ENCODE measurements at regions not wholly inside any gene's neighbourhood (a gene's known extent, or its start where the extent isn't known, plus 50 kb on each side); places are given as distances from the start of the nearest gene placed in this dataset.

DNA sequence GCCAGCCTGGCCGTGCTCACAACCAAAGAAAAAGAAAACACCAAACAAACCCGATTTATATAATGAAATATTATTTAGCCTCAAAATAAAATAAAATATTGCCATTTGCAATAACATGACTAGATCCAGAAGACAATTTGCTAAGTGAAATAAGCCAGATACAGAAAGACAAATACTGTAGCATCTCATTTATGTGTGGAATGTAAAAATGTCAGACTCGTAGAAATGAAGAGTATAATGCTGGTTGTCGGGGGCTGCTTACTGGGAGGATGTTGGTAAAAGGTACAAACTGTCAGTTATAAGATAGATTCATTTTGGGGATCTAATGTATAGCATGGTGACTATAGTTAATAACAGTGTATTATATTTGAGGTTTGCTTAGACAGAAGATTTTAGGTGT is 269.7 kb downstream of the THBS2 start:
- H3K4ac ChIP-seq (ENCODE audit: low read depth in 1 of 2, low read length in 2 of 2) = no peak overlapping the region
- no peak overlapping the region for H4K91ac ChIP-seq (ENCODE audit: low read length)
- H3K9me3 ChIP-seq (ENCODE audit: control insufficient read depth, low read length) = peaks cover 12% of the 10 kb centered on the region
- H2BK15ac ChIP-seq (ENCODE audit: low read depth, poor library complexity, severe bottlenecking) = no peak overlapping the region
- H3K4me1 ChIP-seq (ENCODE audit: control insufficient read depth, insufficient read depth, low read depth, low read length) = no peaks in the 10 kb centered on the region
- no peak overlapping the region for H3K4me3 ChIP-seq (ENCODE audit: insufficient read depth in 1 of 2, low read depth in 1 of 2, low read length in 2 of 2)
- H2BK12ac ChIP-seq (ENCODE audit: low read length in 2 of 2) = no peak overlapping the region
- H3K23ac ChIP-seq (ENCODE audit: low read length in 2 of 2) = no peak overlapping the region
- no peak overlapping the region for H2BK120ac ChIP-seq (ENCODE audit: low read depth, low read length)
- no peak overlapping the region for H3K4me2 ChIP-seq (ENCODE audit: low read length, poor library complexity, severe bottlenecking)
- H3K36me3 ChIP-seq (ENCODE audit: control insufficient read depth in 1 of 2, insufficient read depth in 2 of 2, low read depth in 1 of 2, low read length in 2 of 2) = no peaks in the 10 kb centered on the region
- 75% methylated on average over 2 of the region's 4 CpGs for WGBS
- no peaks in the 10 kb centered on the region for H3K79me1 ChIP-seq (replicated peaks; ENCODE audit: low read length, poor library complexity, severe bottlenecking)
- no peak overlapping the region for H3K14ac ChIP-seq (ENCODE audit: low read length in 2 of 2)
- H3K27me3 ChIP-seq (ENCODE audit: control insufficient read depth in 1 of 2, insufficient read depth in 1 of 2, low read length in 2 of 2) = no peaks in the 10 kb centered on the region
- DNase-seq = no peak
- no peak overlapping the region for H2BK5ac ChIP-seq (ENCODE audit: low read depth, low read length, poor library complexity, severe bottlenecking)
- no peak overlapping the region for H4K8ac ChIP-seq (ENCODE audit: low read length)
- no peak overlapping the region for H3K18ac ChIP-seq (ENCODE audit: low read depth in 1 of 2, low read length in 2 of 2)
- H3K27ac ChIP-seq (ENCODE audit: low read length, poor library complexity, severe bottlenecking) = no peak overlapping the region
- no peak overlapping the region for H2AK5ac ChIP-seq (ENCODE audit: low read length, severe bottlenecking)
- H3K9ac ChIP-seq (ENCODE audit: low read length) = no peak overlapping the region
- H2AFZ ChIP-seq (ENCODE audit: low read depth, low read length) = no peak overlapping the region

DNA sequence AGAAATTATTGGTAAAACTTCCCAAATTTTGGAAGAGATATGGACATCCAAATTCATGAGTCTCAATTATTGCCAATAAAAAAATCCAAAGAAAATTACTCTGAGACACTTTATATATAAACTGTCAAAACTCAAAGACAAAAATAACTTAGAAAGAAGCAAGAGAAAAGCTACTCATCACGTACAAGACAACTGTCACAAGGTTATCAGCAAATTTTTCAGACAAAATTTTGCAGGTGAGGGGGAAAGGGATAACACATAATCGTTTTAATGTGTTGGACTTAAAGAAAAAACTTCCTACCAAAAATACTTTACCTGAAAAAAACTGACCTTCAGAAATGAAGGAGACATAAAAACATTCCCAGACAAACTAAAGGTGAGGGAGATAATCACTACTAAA is 272.5 kb downstream of the THBS2 start:
- no peak overlapping the region for H2BK5ac ChIP-seq (ENCODE audit: low read depth, low read length, poor library complexity, severe bottlenecking)
- H3K4me3 ChIP-seq (ENCODE audit: insufficient read depth in 1 of 2, low read depth in 1 of 2, low read length in 2 of 2) = no peak overlapping the region
- no peak overlapping the region for H3K23ac ChIP-seq (ENCODE audit: low read length in 2 of 2)
- H3K9ac ChIP-seq (ENCODE audit: low read length) = no peak overlapping the region
- H3K79me1 ChIP-seq (replicated peaks; ENCODE audit: low read length, poor library complexity, severe bottlenecking) = no peaks in the 10 kb centered on the region
- H3K36me3 ChIP-seq (ENCODE audit: control insufficient read depth in 1 of 2, insufficient read depth in 2 of 2, low read depth in 1 of 2, low read length in 2 of 2) = no peaks in the 10 kb centered on the region
- no CpG with 5 or more reads among the region's 2 CpGs for WGBS
- no peak overlapping the region for H2AK5ac ChIP-seq (ENCODE audit: low read length, severe bottlenecking)
- H2AFZ ChIP-seq (ENCODE audit: low read depth, low read length) = no peak overlapping the region
- H2BK15ac ChIP-seq (ENCODE audit: low read depth, poor library complexity, severe bottlenecking) = no peak overlapping the region
- H3K4me1 ChIP-seq (ENCODE audit: control insufficient read depth, insufficient read depth, low read depth, low read length) = no peaks in the 10 kb centered on the region
- H3K4ac ChIP-seq (ENCODE audit: low read depth in 1 of 2, low read length in 2 of 2) = no peak overlapping the region
- no peak for DNase-seq
- H2BK120ac ChIP-seq (ENCODE audit: low read depth, low read length) = no peak overlapping the region
- no peak overlapping the region for H3K18ac ChIP-seq (ENCODE audit: low read depth in 1 of 2, low read length in 2 of 2)
- no peak overlapping the region for H4K8ac ChIP-seq (ENCODE audit: low read length)
- H2BK12ac ChIP-seq (ENCODE audit: low read length in 2 of 2) = no peak overlapping the region
- peaks cover 12% of the 10 kb centered on the region for H3K9me3 ChIP-seq (ENCODE audit: control insufficient read depth, low read length)
- H3K14ac ChIP-seq (ENCODE audit: low read length in 2 of 2) = no peak overlapping the region
- no peak overlapping the region for H3K27ac ChIP-seq (ENCODE audit: low read length, poor library complexity, severe bottlenecking)
- no peak overlapping the region for H3K4me2 ChIP-seq (ENCODE audit: low read length, poor library complexity, severe bottlenecking)
- no peaks in the 10 kb centered on the region for H3K27me3 ChIP-seq (ENCODE audit: control insufficient read depth in 1 of 2, insufficient read depth in 1 of 2, low read length in 2 of 2)
- H4K91ac ChIP-seq (ENCODE audit: low read length) = no peak overlapping the region

- no peak for DNase-seq
- Histone ChIP-seq H2BK12ac (ENCODE audit: low read length in 2 of 2) (no peak overlapping the region), H3K27ac (ENCODE audit: low read length, poor library complexity, severe bottlenecking) (no peak overlapping the region), H2BK15ac (ENCODE audit: low read depth, poor library complexity, severe bottlenecking) (no peak overlapping the region), H3K36me3 (ENCODE audit: control insufficient read depth in 1 of 2, insufficient read depth in 2 of 2, low read depth in 1 of 2, low read length in 2 of 2) (no peaks in the 10 kb centered on the region), H3K4me1 (ENCODE audit: control insufficient read depth, insufficient read depth, low read depth, low read length) (no peaks in the 10 kb centered on the region), H3K4me2 (ENCODE audit: low read length, poor library complexity, severe bottlenecking) (no peak overlapping the region), H2AK5ac (ENCODE audit: low read length, severe bottlenecking) (no peak overlapping the region), H3K27me3 (ENCODE audit: control insufficient read depth in 1 of 2, insufficient read depth in 1 of 2, low read length in 2 of 2) (no peaks in the 10 kb centered on the region), H3K23ac (ENCODE audit: low read length in 2 of 2) (no peak overlapping the region), H2BK5ac (ENCODE audit: low read depth, low read length, poor library complexity, severe bottlenecking) (no peak overlapping the region), H2AFZ (ENCODE audit: low read depth, low read length) (no peak overlapping the region), H4K91ac (ENCODE audit: low read length) (no peak overlapping the region), H4K8ac (ENCODE audit: low read length) (no peak overlapping the region), H3K4ac (ENCODE audit: low read depth in 1 of 2, low read length in 2 of 2) (no peak overlapping the region), H3K9me3 (ENCODE audit: control insufficient read depth, low read length) (peaks cover 12% of the 10 kb centered on the region), H3K14ac (ENCODE audit: low read length in 2 of 2) (no peak overlapping the region), H3K4me3 (ENCODE audit: insufficient read depth in 1 of 2, low read depth in 1 of 2, low read length in 2 of 2) (no peak overlapping the region), H3K79me1 (replicated peaks; ENCODE audit: low read length, poor library complexity, severe bottlenecking) (no peaks in the 10 kb centered on the region), H3K9ac (ENCODE audit: low read length) (no peak overlapping the region), H2BK120ac (ENCODE audit: low read depth, low read length) (no peak overlapping the region), H3K18ac (ENCODE audit: low read depth in 1 of 2, low read length in 2 of 2) (no peak overlapping the region)
- WGBS = 24% methylated on average over 2 of the region's 3 CpGs
Measured at GRCh38 chr6:168979254-168979653, 274.4 kb downstream of the THBS2 start.

DNA sequence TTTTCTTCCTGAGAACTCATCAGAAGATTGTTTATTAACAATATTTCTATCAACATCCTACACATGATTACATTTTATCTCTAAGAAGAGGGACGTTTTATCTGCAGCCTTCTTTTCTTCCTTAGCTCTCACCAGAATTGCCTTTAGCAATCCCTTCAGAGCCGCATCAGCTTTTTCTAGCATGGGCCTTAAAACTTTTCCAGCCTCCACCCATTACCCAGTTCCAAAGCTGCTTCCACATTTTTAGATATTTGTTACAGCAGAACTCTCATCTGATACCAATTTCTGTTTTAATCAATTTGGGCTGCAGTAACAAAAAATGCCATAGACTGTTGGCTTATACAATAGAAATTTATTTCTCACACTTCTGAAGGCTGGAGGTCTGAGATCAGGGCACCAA is 281.5 kb downstream of the THBS2 start:
- no peaks in the 10 kb centered on the region for H3K36me3 ChIP-seq (ENCODE audit: control insufficient read depth in 1 of 2, insufficient read depth in 2 of 2, low read depth in 1 of 2, low read length in 2 of 2)
- no peak overlapping the region for H2AK5ac ChIP-seq (ENCODE audit: low read length, severe bottlenecking)
- H2BK15ac ChIP-seq (ENCODE audit: low read depth, poor library complexity, severe bottlenecking) = no peak overlapping the region
- H3K27ac ChIP-seq (ENCODE audit: low read length, poor library complexity, severe bottlenecking) = no peak overlapping the region
- H3K9ac ChIP-seq (ENCODE audit: low read length) = peak overlapping the region; percentile 19
- no peaks in the 10 kb centered on the region for H3K79me1 ChIP-seq (replicated peaks; ENCODE audit: low read length, poor library complexity, severe bottlenecking)
- no peak overlapping the region for H3K4me3 ChIP-seq (ENCODE audit: insufficient read depth in 1 of 2, low read depth in 1 of 2, low read length in 2 of 2)
- no peak overlapping the region for H3K4ac ChIP-seq (ENCODE audit: low read depth in 1 of 2, low read length in 2 of 2)
- no peaks in the 10 kb centered on the region for H3K27me3 ChIP-seq (ENCODE audit: control insufficient read depth in 1 of 2, insufficient read depth in 1 of 2, low read length in 2 of 2)
- WGBS = 79% methylated on average over 2 of the region's 2 CpGs
- H2BK120ac ChIP-seq (ENCODE audit: low read depth, low read length) = no peak overlapping the region
- H3K14ac ChIP-seq (ENCODE audit: low read length in 2 of 2) = no peak overlapping the region
- H2BK12ac ChIP-seq (ENCODE audit: low read length in 2 of 2) = no peak overlapping the region
- H2AFZ ChIP-seq (ENCODE audit: low read depth, low read length) = no peak overlapping the region
- H2BK5ac ChIP-seq (ENCODE audit: low read depth, low read length, poor library complexity, severe bottlenecking) = no peak overlapping the region
- H3K4me1 ChIP-seq (ENCODE audit: control insufficient read depth, insufficient read depth, low read depth, low read length) = no peaks in the 10 kb centered on the region
- H3K4me2 ChIP-seq (ENCODE audit: low read length, poor library complexity, severe bottlenecking) = no peak overlapping the region
- no peak for DNase-seq
- no peak overlapping the region for H4K91ac ChIP-seq (ENCODE audit: low read length)
- H3K18ac ChIP-seq (ENCODE audit: low read depth in 1 of 2, low read length in 2 of 2) = no peak overlapping the region
- no peaks in the 10 kb centered on the region for H3K9me3 ChIP-seq (ENCODE audit: control insufficient read depth, low read length)
- H4K8ac ChIP-seq (ENCODE audit: low read length) = no peak overlapping the region
- no peak overlapping the region for H3K23ac ChIP-seq (ENCODE audit: low read length in 2 of 2)
